ENCODE measurements at regions not wholly inside any gene's neighbourhood (a gene's known extent, or its start where the extent isn't known, plus 50 kb on each side); places are given as distances from the start of the nearest gene placed in this dataset.
A peak's percentile ranks its signal among the peaks of the same experiment; 100 is the strongest.

DNA sequence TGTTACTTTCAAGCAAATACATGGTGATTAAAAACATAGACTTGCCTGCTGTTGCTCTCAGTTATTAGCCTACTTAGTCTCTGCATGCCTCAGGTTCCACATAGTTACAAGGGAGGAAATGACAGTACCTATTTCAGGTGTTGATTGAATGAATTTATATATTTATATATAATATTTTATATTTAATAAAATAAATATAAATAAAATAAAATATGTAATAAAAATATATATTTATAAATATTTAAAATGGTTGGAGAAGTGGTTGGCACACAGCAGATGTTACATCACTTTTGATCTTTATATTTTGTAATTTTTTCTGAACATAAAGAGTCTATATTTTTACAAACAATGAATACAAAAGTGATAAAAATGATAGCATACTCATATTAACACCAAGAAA, 716.0 kb upstream of the EYS start:
- no peak for DNase-seq (ENCODE audit: low spot score)

DNA sequence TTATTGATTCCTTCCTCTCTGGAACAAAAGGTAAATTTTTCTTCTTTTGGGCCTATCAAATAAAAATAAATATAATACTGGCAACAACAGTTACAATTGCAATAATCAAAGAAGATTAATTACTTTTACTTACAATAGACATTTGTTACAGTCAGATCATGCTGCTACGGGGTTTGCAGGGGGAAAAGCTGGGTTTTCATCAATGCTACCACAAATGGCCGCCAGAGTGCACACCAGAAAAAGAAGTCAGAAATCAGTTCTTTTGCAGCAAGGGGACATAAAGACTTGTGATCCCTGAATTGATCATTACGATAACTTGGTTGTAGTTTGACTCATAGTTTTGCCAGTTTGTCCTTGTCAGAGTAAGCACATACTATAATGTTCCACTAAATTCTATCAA, 714.5 kb upstream of the EYS start:
- peak; percentile 46 for DNase-seq (ENCODE audit: low spot score)

DNA sequence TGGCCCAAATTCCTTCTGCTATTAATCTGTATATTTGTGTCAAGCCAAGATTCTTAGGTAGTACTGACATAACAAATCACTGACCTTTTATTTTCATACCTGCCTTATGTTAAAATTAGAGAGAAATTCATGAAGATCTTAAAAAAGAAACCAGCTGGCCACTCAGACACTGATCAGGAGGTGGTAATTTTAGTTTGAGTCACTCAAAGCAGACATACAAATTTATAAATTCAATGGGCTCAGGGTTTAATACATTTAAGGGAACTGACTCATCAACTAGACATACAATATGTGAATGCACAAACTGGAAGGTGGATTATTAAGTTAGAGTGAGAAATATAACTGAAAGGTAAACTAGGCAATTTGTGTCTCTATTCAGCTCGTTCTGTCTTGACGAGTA, 711.9 kb upstream of the EYS start:
- no peak for DNase-seq (ENCODE audit: low spot score)

DNA sequence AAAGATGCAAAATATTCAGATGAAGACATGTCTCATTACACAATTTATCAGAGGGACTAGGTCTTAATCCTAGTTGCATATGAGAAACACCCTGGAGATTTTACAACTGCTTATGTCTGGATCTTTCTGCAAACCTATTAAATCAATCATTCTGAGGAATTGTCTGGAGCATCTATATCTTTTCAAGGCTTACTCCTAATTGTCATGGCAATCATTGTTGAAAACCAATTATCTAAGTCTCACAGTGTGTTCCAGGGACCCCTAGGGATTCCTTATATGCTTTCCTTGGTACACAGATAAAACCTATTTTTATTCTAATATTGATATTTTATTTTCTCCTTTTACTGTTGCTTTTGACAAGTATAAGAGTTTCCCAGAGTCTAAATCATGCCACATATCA, 696.9 kb upstream of the EYS start:
- no peak for DNase-seq (ENCODE audit: low spot score)

DNA sequence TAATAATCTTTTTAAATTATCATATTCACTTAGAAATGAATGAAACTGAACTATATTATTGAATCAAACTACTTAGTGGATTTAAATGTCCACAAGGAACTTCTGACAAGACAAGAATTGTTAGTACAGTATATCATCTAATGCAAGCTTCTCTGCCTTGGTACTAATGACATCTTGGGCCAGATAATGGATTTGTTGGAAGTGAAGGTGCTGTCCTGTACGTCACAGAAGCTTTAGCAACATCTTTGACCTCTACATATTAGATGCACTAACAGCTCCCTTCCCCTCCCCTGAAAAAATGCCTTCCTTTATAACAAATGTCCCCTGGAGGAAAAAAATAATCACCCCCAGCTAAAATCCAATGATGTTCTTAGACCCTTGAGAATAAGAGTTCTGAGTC, 695.8 kb upstream of the EYS start:
- DNase-seq (ENCODE audit: low spot score): no peak

DNA sequence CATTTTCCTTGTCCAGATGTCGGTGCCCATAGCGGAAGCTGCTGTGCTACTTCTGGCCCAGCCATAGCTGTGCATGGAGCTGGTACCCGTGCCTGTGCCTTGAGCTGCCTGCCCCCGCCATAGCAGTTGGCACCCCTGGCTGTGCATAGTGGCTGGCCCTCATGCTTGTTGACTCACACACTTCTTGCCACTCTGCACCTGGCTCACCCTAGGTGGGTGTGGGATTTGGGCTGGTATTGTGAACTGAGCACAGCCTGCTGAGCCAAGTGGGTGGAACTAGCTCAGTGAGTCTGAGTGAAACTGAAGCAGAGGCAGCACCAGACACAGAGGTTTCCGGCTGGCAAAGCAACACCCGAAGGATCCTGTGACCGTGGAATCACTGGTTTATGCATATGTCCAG, 689.5 kb upstream of the EYS start:
- DNase-seq (ENCODE audit: low spot score): no peak

DNA sequence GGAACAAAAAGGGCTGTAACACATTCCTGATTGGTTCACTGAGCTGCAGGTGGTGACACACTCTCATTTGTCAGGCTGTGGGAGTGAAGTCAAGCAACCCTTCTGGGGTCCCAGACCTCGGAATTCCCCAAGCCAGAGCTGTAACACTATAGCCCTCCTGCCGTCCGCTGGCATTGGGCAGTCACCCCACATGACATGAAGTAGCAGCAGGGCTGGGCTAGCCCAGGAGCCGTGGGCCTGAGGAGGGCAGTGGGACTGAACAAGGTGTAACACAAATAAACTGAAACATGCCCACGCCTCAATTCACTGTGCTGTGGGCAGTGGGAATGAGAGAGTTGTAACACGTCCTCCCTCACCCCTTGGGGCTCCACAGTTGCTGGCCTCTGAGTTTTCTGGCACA, 689.1 kb upstream of the EYS start:
- DNase-seq (ENCODE audit: low spot score): no peak

DNA sequence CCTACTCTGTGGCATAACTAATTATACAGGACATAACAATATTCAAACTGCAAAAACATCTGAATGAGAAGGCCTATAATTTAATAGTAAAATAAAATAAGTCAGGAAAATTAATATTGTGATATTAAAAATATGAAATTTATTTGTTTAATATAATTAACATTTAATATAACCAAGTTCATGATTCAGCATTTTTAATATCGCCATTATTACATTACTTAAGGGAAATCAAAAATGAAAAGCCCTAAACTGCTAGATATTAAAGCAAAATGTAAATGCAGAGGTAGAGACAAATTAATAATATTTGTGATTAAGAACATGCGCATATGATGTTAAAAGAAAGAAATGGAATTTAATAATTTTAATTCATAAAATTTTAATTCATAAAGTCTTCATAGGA, 683.4 kb upstream of the EYS start:
- no peak for DNase-seq (ENCODE audit: low spot score)

DNA sequence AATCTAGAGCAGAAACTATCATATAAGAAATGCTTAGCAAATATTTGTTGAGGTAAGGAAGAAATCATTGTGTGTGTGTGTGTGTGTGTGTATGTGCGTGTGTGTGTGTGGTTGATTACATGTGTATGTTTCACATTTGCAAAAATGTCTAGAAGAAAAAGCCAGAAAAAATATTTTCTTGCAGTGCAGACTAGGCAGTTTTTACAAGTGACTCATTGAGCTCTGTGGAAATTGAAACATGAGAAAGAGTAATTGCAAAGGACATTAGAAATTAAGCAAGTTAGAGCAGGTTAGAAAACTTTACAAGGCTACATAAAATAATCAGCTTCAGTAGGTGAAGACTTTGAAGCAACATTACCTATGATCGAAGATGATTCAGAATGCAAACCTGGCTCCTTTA, 669.0 kb upstream of the EYS start:
- no peak for DNase-seq (ENCODE audit: low spot score)

DNA sequence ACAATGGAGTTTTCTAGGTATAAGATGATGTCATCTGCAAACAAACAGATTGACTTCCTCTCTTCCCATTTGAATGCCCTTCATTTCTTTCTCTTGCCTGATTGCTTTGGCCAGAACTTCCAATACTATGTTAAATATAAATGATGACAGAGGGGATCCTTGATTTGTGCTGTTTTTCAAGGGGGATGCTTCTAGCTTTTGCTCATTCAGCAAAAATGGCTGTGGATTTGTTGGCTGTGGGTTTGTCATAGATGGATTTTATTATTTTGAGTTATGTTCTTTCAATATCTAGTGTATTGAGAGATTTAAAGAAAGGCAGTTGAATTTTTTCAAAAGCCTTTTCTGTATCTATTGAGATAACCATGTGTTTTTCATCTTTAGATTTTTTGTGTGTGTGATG, 662.4 kb upstream of the EYS start:
- no peak for DNase-seq (ENCODE audit: low spot score)

DNA sequence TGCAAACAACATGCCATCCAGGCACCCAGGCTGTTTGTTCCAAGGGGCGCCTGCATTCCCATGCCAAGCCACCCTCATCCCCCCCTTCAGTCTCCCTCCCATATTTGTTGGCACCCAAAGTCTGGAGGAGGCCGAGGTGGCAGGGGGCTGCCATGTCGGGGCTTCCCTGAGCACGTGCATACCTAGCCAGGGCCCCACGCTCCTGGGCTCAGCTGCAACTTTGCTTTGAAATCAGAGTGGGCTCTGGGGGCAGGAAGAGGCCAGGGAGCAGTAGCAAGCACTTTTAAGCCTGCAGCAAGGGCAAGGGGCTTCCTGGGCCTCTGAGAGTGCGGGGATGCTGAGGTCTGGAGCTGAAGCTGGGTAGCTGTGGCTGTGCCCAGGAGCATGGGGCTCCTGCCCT, 655.9 kb upstream of the EYS start:
- DNase-seq (ENCODE audit: low spot score): no peak

DNA sequence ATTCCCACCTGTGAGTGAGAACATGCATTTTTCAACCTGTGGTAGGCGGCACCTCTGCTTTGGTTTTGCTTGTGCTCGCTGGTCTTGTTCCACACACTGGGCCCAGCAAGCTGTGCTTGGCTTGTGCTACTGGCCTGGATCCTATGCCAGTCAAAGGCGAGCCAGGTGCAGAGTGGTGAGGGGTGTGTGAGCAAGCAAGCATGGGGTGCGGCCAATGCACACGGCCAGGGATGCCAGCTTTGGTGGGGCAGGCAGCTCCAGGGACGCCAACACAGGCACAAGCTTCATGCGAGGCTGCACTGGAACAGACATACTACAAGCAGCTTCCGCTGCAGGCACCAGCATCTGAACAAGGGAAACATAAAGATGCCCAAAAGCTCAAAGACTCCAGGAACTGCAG, 654.9 kb upstream of the EYS start:
- no peak for DNase-seq (ENCODE audit: low spot score)

DNA sequence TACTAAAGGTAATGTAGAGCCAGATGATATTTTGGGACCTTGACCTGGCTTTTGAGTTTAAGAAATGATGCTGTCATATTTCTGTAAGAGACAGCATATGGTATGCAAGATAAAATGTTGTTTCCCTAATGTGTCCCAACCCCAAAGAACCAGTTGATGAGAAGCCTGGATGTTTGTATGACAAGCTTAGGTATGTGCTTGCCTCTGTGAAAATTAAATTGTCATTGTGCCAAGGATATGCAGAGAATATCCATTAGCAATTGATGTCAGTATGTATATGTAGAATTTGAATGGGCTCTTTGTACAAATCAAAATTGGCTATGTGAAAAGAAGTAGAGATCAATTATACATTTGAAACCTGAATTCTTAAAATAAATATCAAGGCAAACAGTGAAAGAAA, 650.8 kb upstream of the EYS start:
- DNase-seq (ENCODE audit: low spot score): no peak

DNA sequence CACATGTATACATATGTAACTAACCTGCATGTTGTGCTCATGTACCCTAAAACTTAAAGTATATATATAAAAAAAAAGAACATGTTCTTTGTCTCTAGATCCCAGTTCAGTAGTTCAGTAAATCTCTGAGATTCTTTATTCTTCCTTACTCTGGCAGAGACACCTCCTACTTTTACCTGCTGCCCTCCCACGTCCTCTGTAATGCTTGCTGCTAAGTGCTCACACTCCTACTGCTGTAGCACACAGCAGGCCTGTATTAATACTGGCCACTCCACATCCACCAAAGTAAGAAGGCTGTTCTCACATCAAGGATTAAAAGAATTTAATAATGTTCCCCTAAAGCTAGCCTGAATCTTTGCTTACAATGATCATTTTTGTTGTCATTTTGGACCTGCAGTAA, 648.4 kb upstream of the EYS start:
- DNase-seq (ENCODE audit: low spot score): no peak

DNA sequence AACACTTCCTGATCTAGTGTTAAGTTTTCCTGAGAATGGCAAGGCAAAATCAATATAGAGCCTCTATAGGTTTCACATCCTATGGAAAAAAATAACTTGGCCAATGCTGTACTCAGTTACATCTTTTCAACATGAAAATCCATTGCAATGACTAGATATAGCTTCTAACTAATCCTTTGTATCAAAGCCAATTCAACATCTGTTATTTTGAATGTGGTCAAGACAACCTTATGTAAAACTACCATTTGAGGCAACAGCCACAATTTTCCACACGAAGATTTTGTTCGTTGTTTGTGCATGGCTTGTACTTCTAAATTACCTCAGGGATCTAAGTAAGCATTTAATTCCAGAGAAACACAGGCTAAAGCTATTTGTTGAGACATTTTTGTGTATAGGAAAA, 637.8 kb upstream of the EYS start:
- no peak for DNase-seq (ENCODE audit: low spot score)

DNA sequence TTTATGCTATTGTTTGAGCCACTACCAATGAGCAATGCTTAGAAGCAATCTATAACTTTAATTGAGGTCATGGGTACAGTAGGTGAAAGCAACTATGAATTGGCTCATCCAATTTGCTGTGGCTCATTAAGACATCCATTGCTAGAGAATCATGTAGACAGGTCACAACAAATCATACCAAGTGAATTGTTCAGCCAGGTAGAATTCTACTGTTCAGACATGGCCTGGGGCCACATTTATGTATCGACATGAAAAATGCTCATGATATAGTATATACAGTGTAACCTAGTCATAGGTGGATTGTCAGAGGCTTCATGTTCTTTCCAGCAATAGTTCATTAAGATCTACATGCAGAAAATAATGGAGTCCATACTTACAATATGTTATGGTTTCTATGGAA, 633.7 kb upstream of the EYS start:
- DNase-seq (ENCODE audit: low spot score): no peak

DNA sequence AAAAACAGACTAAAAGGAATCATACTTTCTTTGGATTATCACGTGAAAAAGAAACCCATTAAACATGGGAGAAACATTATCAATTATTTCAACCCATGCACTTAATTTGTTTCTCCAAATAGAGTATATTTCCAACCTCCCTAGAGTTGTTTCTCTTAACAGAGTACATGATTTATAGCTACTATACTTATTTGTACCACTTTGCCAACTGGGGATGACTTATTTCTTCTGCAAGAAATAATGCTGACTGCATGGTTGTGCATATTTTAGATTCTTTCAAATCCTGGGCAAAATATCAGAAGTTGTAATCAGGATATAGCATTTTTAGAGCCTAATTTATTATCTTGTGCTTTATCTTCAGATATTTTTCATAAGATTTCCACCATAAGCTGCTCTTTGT, 629.1 kb upstream of the EYS start:
- DNase-seq (ENCODE audit: low spot score): no peak

DNA sequence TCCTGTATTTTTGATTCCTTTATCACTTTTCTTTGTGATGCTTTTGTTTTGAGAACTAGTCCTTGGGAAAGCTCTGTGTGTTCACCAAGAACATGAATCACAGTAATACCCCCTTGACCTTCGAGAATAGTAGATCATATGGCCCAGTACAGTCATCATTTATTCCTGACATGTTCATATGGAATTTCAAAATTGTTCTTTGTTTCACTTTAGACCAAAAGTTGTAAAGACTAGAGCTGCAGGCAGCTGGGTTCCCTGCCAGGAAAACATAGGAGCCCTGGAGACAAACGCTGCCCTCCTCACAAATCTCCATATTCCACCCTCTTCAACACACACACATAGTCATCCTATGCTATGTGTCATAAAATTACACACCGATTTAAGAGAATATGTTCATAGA, 621.2 kb upstream of the EYS start:
- no peak for DNase-seq (ENCODE audit: low spot score)

DNA sequence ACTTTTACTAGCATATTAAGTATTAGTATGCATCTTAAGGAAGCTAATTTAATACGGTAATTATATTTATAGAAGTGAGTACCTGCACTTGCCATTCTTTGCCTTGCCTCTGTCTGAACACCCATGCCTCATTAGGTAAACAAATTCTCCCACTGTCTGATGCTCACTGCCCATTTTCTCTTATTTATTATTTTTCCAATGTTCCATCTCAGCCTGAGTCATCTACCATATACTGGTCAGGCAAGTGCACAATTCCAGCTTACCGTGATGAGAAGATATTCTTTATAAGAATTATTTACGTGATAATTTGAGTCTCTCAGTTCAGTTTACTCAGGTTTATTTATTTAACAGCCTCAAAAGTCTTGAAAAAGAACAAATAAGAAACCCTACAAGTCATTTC, 619.2 kb upstream of the EYS start:
- DNase-seq (ENCODE audit: low spot score): no peak

DNA sequence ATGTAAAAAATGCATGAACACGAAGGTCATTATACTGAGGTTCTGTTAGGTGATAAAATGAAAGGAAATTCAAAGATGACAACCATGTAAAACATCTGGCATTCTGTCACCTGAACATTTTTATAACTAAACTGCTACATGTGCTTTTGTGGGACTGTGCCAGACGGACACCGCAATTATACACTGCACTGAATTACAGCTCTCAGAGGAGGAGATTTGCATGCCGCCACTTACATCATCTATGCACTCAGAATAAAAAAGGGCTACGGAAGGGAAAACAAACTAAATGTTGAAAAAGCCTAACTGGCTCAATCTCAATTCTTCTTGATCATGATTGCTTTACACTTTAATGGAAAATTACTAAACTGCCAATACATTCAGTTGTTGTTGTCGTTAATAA, 614.0 kb upstream of the EYS start:
- no peak for DNase-seq (ENCODE audit: low spot score)

DNA sequence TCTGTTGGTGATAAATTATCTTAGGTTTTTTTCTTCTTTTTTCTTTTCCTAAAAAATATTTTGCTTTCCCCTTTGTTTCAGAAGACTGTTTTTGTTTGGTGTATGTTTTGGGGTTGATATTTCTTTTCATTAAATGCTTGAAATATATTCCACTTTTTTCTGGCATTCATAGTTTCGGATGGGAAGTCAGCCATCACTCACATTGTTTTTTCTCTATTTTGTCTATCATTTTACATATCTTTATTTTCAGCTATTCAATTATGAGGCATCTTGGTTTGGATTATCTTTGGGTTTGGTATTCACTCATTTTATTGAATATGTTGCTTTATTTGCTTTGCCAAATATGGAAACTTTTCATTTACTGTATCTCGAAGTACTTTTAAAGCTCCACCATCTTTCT, 600.5 kb upstream of the EYS start:
- no peak for DNase-seq (ENCODE audit: low spot score)

DNA sequence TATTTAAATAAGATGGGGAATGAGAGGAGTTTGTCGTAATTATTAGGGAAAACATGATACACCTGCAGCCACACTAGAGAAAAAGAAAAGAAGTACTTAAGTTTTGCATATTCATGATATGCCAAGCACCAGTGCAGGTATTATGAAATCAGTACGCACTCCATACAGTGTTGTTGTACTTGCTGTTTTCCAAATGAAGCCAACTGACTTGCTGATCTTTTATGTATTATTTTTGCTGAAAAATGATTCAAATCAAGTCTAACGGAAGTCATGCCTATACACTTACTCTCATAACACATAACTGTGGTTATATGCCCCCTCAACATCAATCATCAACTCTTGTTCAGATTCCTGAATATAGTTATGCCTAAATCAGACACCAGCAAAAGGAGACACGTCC, 584.9 kb upstream of the EYS start:
- no peak for DNase-seq (ENCODE audit: low spot score)

DNA sequence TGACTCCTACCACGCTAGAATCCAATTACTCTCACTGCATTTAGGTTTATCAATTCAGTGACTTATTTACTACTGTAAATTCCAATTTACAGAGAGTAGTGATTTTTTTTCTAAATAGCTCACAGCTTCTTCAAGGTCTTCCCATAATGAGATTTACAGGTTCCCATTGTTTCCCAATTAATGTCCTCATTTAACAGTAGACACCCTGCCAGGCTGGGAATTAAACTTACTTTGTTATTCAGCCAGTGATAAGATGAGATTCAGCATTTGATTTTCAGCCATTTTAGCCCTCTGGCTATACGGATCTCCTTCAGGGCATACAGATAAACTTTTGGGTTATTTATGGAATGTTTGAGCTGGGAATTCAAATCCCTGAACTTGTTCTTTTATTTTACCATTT, 582.9 kb upstream of the EYS start:
- DNase-seq (ENCODE audit: low spot score): no peak

DNA sequence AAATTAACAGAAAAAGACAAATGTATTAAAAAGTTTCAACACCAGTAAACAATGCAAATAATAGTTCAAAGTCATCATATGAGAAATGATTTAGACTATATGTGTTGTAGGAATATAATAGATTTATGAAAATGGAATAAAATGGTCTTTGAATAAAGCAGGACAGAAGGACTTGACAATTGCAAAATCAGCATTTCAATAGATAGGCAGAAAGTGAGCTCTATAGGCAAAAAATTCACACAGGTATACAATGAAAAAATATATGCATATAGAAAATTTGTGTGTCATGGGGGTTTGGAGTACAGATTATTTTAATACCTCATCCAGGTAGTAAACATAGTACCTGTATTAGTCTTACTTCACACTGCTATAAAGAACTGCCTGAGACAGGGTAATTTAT, 571.1 kb upstream of the EYS start:
- no peak for DNase-seq (ENCODE audit: low spot score)

DNA sequence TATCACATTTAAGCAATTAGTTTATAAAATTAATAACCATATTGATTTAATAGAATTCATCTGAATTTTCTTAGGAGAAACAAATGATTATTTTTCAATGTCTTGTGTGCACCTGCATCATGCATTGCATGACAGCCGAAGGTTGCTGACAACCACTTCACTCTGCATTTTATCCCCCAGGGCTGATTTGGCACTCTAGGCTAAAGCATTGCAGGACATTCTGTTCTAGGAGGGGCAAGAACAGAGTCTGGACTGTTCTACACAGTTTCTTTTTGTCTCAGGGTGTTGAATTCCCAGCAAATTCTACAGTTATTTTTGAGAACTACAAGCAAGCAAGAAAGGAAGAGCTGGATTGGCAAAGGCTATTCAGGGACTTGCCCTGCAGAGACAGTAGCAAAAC, 570.4 kb upstream of the EYS start:
- DNase-seq (ENCODE audit: low spot score): no peak

DNA sequence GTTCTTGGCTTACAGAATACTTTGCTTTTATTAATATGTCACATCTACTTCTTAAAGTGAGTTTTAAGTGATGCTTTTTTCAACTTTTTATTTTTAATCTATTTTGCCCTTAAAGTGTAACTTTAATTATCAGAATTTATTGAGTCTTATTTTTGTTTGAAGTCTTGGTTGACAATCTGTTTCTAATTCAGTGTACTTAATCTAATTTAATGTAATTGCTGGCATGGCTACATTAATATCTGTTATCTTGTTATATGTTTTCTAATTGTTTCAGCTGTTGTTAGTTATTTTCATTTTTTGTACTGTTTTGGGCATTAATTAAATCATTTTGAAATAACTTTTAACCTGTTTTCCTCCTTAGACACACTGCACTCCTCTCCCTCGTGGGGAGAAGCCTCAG, 558.7 kb upstream of the EYS start:
- DNase-seq (ENCODE audit: low spot score): no peak

Data from ecto neural progenitor cell (in vitro differentiated cells).